ENCODE measurements at regions not wholly inside any gene's neighbourhood (a gene's known extent, or its start where the extent isn't known, plus 50 kb on each side); places are given as distances from the start of the nearest gene placed in this dataset.

DNA sequence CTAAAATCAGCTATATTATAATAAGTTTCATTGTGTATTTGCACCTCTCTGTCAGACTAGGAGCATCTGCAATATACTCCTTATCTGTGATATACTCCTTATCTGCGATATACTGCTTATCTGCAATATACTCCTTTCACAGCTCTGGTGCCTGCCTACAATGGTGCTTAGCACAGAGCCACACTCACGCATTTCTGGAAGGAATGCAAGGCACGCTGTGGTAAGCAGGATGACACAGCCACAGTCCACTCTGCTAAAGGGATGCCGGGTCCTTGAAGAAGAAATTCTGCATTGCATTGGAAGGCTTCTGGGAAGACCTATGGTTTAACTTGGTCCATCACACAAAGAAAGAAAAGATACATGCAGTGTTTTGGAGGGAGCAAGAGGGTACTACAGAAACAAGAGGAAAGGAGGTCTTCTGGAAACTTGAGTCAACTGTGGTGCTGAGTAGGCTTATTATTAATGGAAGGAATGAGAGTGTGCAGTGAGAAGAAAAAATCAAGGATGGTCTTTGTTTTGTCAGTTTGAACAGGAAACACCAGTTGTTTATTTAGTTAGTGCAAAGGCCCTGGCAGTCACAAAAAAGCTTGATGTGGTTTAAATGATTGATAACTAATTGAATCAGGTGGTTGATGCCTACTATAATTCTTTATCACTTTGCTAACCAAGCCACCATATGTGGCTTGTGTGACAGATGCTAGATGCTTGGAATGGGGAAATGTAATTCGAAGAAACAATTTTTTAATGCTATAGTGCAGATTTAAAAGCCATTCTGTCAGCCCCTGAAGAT, 342.3 kb downstream of the GRXCR1 start:
- DNase-seq (ENCODE audit: low spot score) (no peak), FAIRE-seq (no peak), ATAC-seq (no peak)
- ChIA-PET CTCF (ENCODE audit: low intra/inter-chr PET ratio, low total read pairs) (no interaction called here), POLR2A (no interaction called here)
- no TSS peak for BruUV-seq (replicated peaks)
- WGBS (ENCODE audit: low lambda C conversion rate): 28% methylated on average over 5 of the region's 5 CpGs
- Histone ChIP-seq H3K9me3 (ENCODE audit: low read length) (peaks cover 48% of the 10 kb centered on the region), H3K4me2 (ENCODE audit: low read depth, low read length) (no peak overlapping the region), H4K20me1 (ENCODE audit: insufficient read depth, low read length) (no peaks in the 10 kb centered on the region), H3K9ac (ENCODE audit: insufficient read depth, low read depth, low read length) (no peak overlapping the region), H2AFZ (ENCODE audit: low read length) (no peak overlapping the region), H3K27me3 (ENCODE audit: control insufficient read depth in 1 of 2, insufficient read depth in 2 of 2, low read length in 2 of 2) (no peaks in the 10 kb centered on the region), H3K4me3 (replicated peaks in 1 of 3; ENCODE audit: insufficient read depth in 1 of 3, low read depth in 2 of 3, low read length in 3 of 3) (no peak overlapping the region), H3K27ac (ENCODE audit: extremely low read length, insufficient read depth, low read length) (no peak overlapping the region), H3K79me2 (ENCODE audit: insufficient read depth, low read length) (no peaks in the 10 kb centered on the region), H3K36me3 (replicated peaks in 1 of 2; ENCODE audit: control insufficient read depth in 1 of 2, insufficient read depth in 2 of 2, low read length in 2 of 2) (no peaks in the 10 kb centered on the region), H3K4me1 (ENCODE audit: insufficient read depth, low read length) (no peaks in the 10 kb centered on the region)
- in situ Hi-C loops (cut with HindIII; ENCODE audit: extremely low pct_ligation_motif_present, low pct_unique_long_range_greater_than_20kb) (no loop called here), intact Hi-C loops (cut with micrococcal nuclease; ENCODE audit: unreplicated experiment) (no loop called here)
- TF ChIP-seq, protein P1, sequence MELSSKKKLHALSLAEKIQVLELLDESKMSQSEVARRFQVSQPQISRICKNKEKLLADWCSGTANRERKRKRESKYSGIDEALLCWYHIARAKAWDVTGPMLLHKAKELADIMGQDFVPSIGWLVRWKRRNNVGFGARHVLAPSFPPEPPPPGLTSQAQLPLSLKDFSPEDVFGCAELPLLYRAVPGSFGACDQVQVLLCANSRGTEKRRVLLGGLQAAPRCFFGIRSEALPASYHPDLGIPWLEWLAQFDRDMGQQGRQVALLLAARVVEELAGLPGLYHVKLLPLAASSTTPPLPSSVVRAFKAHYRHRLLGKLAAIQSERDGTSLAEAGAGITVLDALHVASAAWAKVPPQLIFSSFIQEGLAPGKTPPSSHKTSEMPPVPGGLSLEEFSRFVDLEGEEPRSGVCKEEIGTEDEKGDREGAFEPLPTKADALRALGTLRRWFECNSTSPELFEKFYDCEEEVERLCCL (CRISPR knock-in tag; IDR thresholded peaks at IDR 0.05; ENCODE audit: borderline replicate concordance): no peak
- TF ChIP-seq KLF12 (CRISPR knock-in tag; IDR thresholded peaks at IDR 0.05; ENCODE audit: borderline replicate concordance) (no peak), PPARG (CRISPR knock-in tag; conservative IDR thresholded peaks at IDR 0.05) (no peak), SNRNP70 (IDR thresholded peaks at IDR 0.05; ENCODE audit: low read depth, low read length) (no peak), ZNF615 (CRISPR knock-in tag; IDR thresholded peaks at IDR 0.05; ENCODE audit: borderline replicate concordance) (no peak), SRY (CRISPR knock-in tag; IDR thresholded peaks at IDR 0.05) (no peak), SETDB1 (CRISPR knock-in tag; IDR thresholded peaks at IDR 0.05; ENCODE audit: borderline replicate concordance) (no peak), ZNF460 (CRISPR knock-in tag; IDR thresholded peaks at IDR 0.05; ENCODE audit: borderline replicate concordance) (no peak)

Measured in HepG2 (cell line).